CD4-positive, alpha-beta T cell treated with Interleukin-10 for 1 hour (primary cell): ENCODE measurements at regions not wholly inside any gene's neighbourhood (a gene's known extent, or its start where the extent isn't known, plus 50 kb on each side); places are given as distances from the start of the nearest gene placed in this dataset.

ENCODE experiments used
- DNase-seq: peaks from one replicate; pipeline ENCODE4 v3.0.0-alpha.2; 2020

DNA sequence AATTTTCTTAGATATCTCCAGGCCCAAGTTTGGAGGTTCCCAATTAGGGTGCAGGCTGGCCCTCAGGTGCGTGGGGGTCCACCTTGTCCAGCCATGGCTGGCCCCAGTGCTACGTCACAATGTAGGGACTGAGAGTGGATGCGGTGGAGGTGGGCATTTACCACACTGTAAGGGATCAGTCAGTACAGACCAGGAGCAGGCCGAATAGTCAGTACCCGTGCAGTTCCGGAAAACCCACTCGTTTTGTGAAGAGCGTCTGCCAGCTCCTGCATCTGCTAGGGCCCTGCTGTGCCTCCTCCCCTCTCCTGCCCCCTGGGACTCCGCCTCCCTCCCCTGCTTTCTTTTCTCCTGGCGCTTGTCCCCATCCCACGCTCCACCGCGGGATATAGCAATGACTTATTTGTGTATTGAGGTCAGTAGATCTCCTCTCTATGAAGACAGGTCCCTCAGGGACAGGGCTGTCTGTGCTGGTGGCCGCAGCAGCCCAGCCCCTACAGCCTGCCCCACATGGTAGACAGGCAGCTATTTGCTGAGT, 50.4 kb upstream of the SEPTIN5 start:
- no peak for DNase-seq

DNA sequence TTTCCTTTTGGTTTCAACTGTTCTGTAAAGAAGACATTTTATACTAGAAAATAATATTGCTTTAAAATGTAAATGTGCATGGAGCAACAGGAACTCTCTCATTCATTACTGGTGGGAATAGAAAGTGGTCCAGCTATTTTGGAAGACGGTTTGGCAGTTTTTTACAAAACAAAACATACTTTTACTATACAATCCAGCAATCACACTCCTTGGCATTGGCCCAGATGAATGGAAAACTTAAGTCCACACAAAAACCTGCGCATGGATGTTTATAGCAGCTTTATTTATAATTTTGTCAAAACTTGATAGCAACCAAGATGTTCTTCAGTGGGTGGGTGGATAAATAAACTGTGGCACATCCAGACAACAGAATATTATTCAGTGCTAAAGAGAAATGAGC, 49.9 kb upstream of the SEPTIN5 start:
- no peak for DNase-seq
